ENCODE measurements at regions not wholly inside any gene's neighbourhood (a gene's known extent, or its start where the extent isn't known, plus 50 kb on each side); places are given as distances from the start of the nearest gene placed in this dataset.
"Not testable (repeated sequence)": the region's sequence is repeated elsewhere in the genome, so short reads cannot be mapped to it uniquely, and the experiment has no call there.

- peaks cover 3% of the 10 kb centered on the region for H3K27me3 Mint-ChIP-seq (ENCODE audit: unreplicated experiment)
- no peaks in the 10 kb centered on the region for H3K36me3 Mint-ChIP-seq (ENCODE audit: low read depth, unreplicated experiment)
- H3K9me3 Mint-ChIP-seq (ENCODE audit: unreplicated experiment): no peaks in the 10 kb centered on the region
- no peak overlapping the region for H3K4me3 Mint-ChIP-seq (ENCODE audit: unreplicated experiment)
- DNase-seq (ENCODE audit: low spot score): no peak
- H3K27ac Mint-ChIP-seq (ENCODE audit: unreplicated experiment): no peak overlapping the region
- TF ChIP-seq CTCF (IDR thresholded peaks at IDR 0.05; ENCODE audit: unreplicated experiment): no peak
- no peaks in the 10 kb centered on the region for H3K4me1 Mint-ChIP-seq (ENCODE audit: unreplicated experiment)
Measured at GRCh38 chr1:29621826-29622435, 385.6 kb downstream of the PTPRU start.

GRCh38 chr1:29620631-29621030 lies 384.3 kb downstream of the PTPRU start:
- Mint-ChIP-seq H3K9me3 (ENCODE audit: unreplicated experiment) (no peaks in the 10 kb centered on the region), H3K36me3 (ENCODE audit: low read depth, unreplicated experiment) (no peaks in the 10 kb centered on the region), H3K4me1 (ENCODE audit: unreplicated experiment) (no peaks in the 10 kb centered on the region), H3K27me3 (ENCODE audit: unreplicated experiment) (no peaks in the 10 kb centered on the region), H3K27ac (ENCODE audit: unreplicated experiment) (no peak overlapping the region), H3K4me3 (ENCODE audit: unreplicated experiment) (no peak overlapping the region)
- no peak for DNase-seq (ENCODE audit: low spot score)
- no peak for TF ChIP-seq CTCF (IDR thresholded peaks at IDR 0.05; ENCODE audit: unreplicated experiment)

- H3K9me3 Mint-ChIP-seq (ENCODE audit: unreplicated experiment): peaks cover 10% of the 10 kb centered on the region
- no peak overlapping the region for H3K4me3 Mint-ChIP-seq (ENCODE audit: unreplicated experiment)
- H3K27me3 Mint-ChIP-seq (ENCODE audit: unreplicated experiment): peaks cover 3% of the 10 kb centered on the region
- no peak for TF ChIP-seq CTCF (IDR thresholded peaks at IDR 0.05; ENCODE audit: unreplicated experiment)
- DNase-seq (ENCODE audit: low spot score): no peak
- H3K4me1 Mint-ChIP-seq (ENCODE audit: unreplicated experiment): no peaks in the 10 kb centered on the region
- H3K36me3 Mint-ChIP-seq (ENCODE audit: low read depth, unreplicated experiment): no peaks in the 10 kb centered on the region
- no peak overlapping the region for H3K27ac Mint-ChIP-seq (ENCODE audit: unreplicated experiment)
Measured at GRCh38 chr1:29607236-29607635, 370.9 kb downstream of the PTPRU start.

DNA sequence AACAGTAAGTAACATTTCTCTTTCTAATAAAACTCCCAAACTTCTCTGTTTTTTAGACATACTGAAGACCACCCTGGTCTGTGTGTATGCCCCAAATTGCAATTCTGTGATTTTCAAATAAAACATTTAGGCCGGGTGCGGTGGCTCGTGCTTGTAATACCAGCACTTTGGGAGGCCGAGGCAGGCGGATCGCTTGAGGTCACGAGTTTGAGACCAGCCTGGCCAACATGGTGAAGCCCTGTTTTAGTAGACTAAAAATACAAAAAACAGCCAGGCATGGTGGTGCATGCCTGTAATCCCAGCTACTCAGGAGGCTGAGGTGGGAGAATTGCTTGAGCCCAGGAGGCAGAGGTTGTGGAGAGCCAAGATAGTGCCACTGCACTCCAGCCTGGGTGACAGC lies 368.5 kb downstream of the PTPRU start:
- not testable (repeated sequence) for H3K9me3 Mint-ChIP-seq (ENCODE audit: unreplicated experiment); H3K4me3 Mint-ChIP-seq (ENCODE audit: unreplicated experiment); H3K27me3 Mint-ChIP-seq (ENCODE audit: unreplicated experiment); H3K27ac Mint-ChIP-seq (ENCODE audit: unreplicated experiment); DNase-seq (ENCODE audit: low spot score); H3K36me3 Mint-ChIP-seq (ENCODE audit: low read depth, unreplicated experiment); H3K4me1 Mint-ChIP-seq (ENCODE audit: unreplicated experiment)

DNA sequence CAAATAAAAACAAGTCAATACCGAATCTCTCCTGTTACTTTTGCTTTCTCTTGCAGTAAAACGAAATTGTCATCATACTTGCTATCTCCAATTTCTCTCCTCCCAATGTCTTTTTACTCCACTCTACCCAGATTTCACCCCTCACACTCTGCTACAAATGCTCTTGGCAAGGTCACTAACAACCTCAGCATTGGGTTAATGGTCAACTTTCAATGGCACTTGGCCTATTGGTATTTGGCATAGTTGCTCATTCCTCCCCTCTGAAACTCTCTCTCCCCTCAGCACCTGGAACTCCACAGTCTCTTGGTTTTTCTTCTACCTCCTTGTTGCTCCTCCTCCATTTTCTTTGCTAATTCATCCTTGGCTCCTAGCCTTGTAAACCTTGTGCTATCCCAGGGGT lies 367.3 kb downstream of the PTPRU start:
- H3K36me3 Mint-ChIP-seq (ENCODE audit: low read depth, unreplicated experiment): no peaks in the 10 kb centered on the region
- H3K4me1 Mint-ChIP-seq (ENCODE audit: unreplicated experiment): no peaks in the 10 kb centered on the region
- H3K27ac Mint-ChIP-seq (ENCODE audit: unreplicated experiment): no peak overlapping the region
- TF ChIP-seq CTCF (IDR thresholded peaks at IDR 0.05; ENCODE audit: unreplicated experiment): no peak
- peaks cover 5% of the 10 kb centered on the region for H3K9me3 Mint-ChIP-seq (ENCODE audit: unreplicated experiment)
- DNase-seq (ENCODE audit: low spot score): no peak
- H3K27me3 Mint-ChIP-seq (ENCODE audit: unreplicated experiment): peaks cover 6% of the 10 kb centered on the region
- H3K4me3 Mint-ChIP-seq (ENCODE audit: unreplicated experiment): no peak overlapping the region

Measured in endothelial cell (in vitro differentiated cells).